Left lung (tissue), 4 donors: ENCODE measurements at regions not wholly inside any gene's neighbourhood (a gene's known extent, or its start where the extent isn't known, plus 50 kb on each side); places are given as distances from the start of the nearest gene placed in this dataset.
A peak's percentile ranks its signal among the peaks of the same experiment; 100 is the strongest.

ENCODE experiments used
- ATAC-seq: fragments of 200-7000 bp; cut with Tn5 transposase; one replicate; pipeline ENCODE4 v1.9.1; 2020; ENCODE audit warnings: moderate library complexity
- DNase-seq, 4 donors: peaks; one replicate each; pipeline ENCODE4 v3.0.0-alpha.2; 2013 to 2020
- H3K27ac ChIP-seq, 2 donors: fragments of 200-600 bp; sonication (generic) in 1 of 2; one replicate each; pipeline versions ENCODE4 v1.5.0 to v1.8.0; 2020 to 2021
- H3K27me3 ChIP-seq, 2 donors: fragments of 200-600 bp; sonication (generic) in 1 of 2; one replicate each; pipeline versions ENCODE4 v1.5.0 to v1.8.0; 2020 to 2021
- H3K36me3 ChIP-seq, 2 donors: fragments of 200-600 bp; sonication (generic) in 1 of 2; one replicate each; pipeline versions ENCODE4 v1.5.0 to v1.8.0; 2020 to 2021
- H3K4me1 ChIP-seq, 2 donors: fragments of 200-600 bp; one replicate each; pipeline ENCODE4 v1.8.0; 2021
- H3K4me3 ChIP-seq, 2 donors: fragments of 200-600 bp; sonication (generic) in 1 of 2; one replicate each; pipeline versions ENCODE4 v1.5.0 to v1.8.0; 2020 to 2021; ENCODE audit warnings: mild to moderate bottlenecking in 1 of 2
- H3K9me3 ChIP-seq, 2 donors: fragments of 200-600 bp; sonication (generic) in 1 of 2; one replicate each; pipeline versions ENCODE4 v1.5.0 to v1.8.0; 2020 to 2021
- intact Hi-C, 2 donors: fragments of 100-400 bp; cut with DNase I; formaldehyde crosslinking; loops; one replicate each; pipeline versions ENCODE4 v1.11.2 to v1.14.2; 2022
- TF ChIP-seq, protein P1 (sequence below), 2 donors: fragments of 200-600 bp; sonication (generic) in 1 of 2; IDR thresholded peaks; one replicate each; pipeline versions ENCODE4 v1.5.0 to v1.8.0; 2021; ENCODE audit warnings: antibody characterized with exemption in 2 of 2
- donor health status: DM: no; HTN: yes; CAD: no.
- donor health status: DM: no; HTN: no; CAD: no.

DNA sequence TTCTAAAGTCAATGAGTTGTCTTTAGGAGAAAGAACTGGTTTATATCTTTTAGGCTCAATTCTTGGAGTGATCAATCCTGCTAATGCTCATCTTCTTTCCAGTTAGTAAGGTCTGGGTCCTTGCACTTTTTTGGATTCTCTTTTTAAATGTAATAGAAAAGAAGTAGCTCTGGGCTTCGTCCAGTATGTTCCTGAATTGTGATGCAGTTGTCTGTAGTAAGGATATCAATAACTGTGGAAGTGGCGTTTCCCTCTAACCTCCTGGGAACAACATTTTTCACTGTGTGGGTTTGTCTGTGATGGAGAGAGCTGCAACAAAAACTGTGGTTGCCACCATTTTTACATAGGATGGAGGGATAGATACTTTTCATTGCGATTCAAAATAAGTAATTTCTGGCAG is 367.2 kb downstream of the USP25 start:
- ATAC-seq (no peak), DNase-seq (no peak)
- TF ChIP-seq, protein P1, sequence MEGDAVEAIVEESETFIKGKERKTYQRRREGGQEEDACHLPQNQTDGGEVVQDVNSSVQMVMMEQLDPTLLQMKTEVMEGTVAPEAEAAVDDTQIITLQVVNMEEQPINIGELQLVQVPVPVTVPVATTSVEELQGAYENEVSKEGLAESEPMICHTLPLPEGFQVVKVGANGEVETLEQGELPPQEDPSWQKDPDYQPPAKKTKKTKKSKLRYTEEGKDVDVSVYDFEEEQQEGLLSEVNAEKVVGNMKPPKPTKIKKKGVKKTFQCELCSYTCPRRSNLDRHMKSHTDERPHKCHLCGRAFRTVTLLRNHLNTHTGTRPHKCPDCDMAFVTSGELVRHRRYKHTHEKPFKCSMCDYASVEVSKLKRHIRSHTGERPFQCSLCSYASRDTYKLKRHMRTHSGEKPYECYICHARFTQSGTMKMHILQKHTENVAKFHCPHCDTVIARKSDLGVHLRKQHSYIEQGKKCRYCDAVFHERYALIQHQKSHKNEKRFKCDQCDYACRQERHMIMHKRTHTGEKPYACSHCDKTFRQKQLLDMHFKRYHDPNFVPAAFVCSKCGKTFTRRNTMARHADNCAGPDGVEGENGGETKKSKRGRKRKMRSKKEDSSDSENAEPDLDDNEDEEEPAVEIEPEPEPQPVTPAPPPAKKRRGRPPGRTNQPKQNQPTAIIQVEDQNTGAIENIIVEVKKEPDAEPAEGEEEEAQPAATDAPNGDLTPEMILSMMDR (IDR thresholded peaks at IDR 0.05) = no peak
- H3K4me3 ChIP-seq = no peak overlapping the region
- H3K27me3 ChIP-seq = no peaks in the 10 kb centered on the region
- H3K4me1 ChIP-seq = no peaks in the 10 kb centered on the region
- no peaks in the 10 kb centered on the region for H3K36me3 ChIP-seq
- H3K27ac ChIP-seq = no peak overlapping the region
- H3K9me3 ChIP-seq = no peaks in the 10 kb centered on the region
- intact Hi-C loops = no loop called here

GRCh38 chr21:16102113-16102512 is 372.3 kb downstream of the USP25 start:
- TF ChIP-seq, protein P1 (IDR thresholded peaks at IDR 0.05) = no peak
- DNase-seq = no peak
- H3K27ac ChIP-seq = no peak overlapping the region
- no peak for ATAC-seq
- no peaks in the 10 kb centered on the region for H3K36me3 ChIP-seq
- H3K27me3 ChIP-seq = no peaks in the 10 kb centered on the region
- H3K4me1 ChIP-seq = no peaks in the 10 kb centered on the region
- intact Hi-C loops = no loop called here
- no peaks in the 10 kb centered on the region for H3K9me3 ChIP-seq
- no peak overlapping the region for H3K4me3 ChIP-seq

- DNase-seq = no peak
- TF ChIP-seq, protein P1 (IDR thresholded peaks at IDR 0.05) = no peak
- Histone ChIP-seq H3K36me3 (no peaks in the 10 kb centered on the region), H3K9me3 (no peaks in the 10 kb centered on the region), H3K4me3 (no peak overlapping the region), H3K27ac (no peak overlapping the region), H3K4me1 (no peaks in the 10 kb centered on the region), H3K27me3 (no peaks in the 10 kb centered on the region)
- intact Hi-C loops = no loop called here
- ATAC-seq = no peak
These were observed 378.8 kb downstream of the USP25 start for GRCh38 chr21:16108561-16109075.

DNA sequence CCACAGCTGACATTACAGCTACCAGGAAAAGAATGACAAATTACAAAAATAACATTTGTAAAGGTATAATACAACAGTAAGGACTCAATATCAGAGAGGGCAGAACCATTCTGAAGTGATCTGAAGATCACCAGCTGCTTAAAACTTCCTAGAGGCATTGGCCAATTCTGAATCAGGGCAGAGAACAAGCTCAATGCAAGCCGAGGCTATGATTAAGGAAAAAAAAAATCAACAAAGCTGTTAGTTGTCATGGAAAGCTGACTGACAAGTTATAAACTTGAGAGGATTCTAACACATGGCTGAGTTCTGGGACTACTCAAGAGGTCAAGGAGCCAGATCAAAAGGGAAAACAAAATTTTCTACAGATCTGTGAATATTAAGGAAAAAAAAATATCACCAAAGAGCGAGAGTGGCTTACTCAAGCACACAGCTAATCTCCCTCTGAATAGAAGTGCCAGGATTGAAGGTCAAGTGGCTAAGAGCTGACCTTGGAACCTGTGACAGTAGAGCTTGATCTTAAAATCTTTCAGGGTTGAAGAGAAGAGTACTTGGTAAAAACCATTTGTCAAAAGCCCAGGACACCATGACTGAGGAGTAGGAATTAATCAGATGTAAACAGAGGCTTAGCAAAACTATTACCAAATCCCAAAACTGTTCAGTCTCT is 383.4 kb downstream of the USP25 start:
- no peak overlapping the region for H3K4me3 ChIP-seq
- ATAC-seq (peak; percentile 77), DNase-seq (peak in 1 of 4 donors; percentile 5)
- intact Hi-C loops = no loop called here
- TF ChIP-seq, protein P1 (IDR thresholded peaks at IDR 0.05) = no peak
- H3K27ac ChIP-seq = no peak overlapping the region
- H3K4me1 ChIP-seq = no peaks in the 10 kb centered on the region
- no peaks in the 10 kb centered on the region for H3K9me3 ChIP-seq
- H3K36me3 ChIP-seq = no peaks in the 10 kb centered on the region
- no peaks in the 10 kb centered on the region for H3K27me3 ChIP-seq

DNA sequence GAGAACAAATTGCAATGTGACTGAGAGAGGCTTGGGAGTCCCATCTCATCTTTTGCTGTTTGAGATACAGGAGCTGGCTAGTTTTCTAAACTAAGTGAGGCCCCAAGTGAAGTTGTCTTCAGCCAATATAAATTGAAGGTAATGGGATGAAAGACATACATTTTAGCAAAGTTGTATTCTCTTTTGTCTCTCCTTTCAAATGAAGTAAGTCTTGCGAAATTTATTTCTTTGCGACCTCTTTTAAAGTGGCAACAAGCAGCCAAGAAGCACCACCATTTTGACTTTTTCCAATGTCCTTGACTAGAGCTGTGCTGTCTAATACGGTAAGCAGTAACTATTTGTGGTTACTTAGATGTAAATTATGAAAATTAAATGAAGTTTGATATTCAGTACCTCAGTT is 385.7 kb downstream of the USP25 start:
- Histone ChIP-seq H3K36me3 (no peaks in the 10 kb centered on the region), H3K4me3 (no peak overlapping the region), H3K27ac (no peak overlapping the region), H3K9me3 (no peaks in the 10 kb centered on the region), H3K4me1 (no peaks in the 10 kb centered on the region), H3K27me3 (no peaks in the 10 kb centered on the region)
- intact Hi-C loops = no loop called here
- TF ChIP-seq, protein P1 (IDR thresholded peaks at IDR 0.05) = no peak
- DNase-seq (no peak), ATAC-seq (no peak)
